ENCODE measurements at regions not wholly inside any gene's neighbourhood (a gene's known extent, or its start where the extent isn't known, plus 50 kb on each side); places are given as distances from the start of the nearest gene placed in this dataset.

DNA sequence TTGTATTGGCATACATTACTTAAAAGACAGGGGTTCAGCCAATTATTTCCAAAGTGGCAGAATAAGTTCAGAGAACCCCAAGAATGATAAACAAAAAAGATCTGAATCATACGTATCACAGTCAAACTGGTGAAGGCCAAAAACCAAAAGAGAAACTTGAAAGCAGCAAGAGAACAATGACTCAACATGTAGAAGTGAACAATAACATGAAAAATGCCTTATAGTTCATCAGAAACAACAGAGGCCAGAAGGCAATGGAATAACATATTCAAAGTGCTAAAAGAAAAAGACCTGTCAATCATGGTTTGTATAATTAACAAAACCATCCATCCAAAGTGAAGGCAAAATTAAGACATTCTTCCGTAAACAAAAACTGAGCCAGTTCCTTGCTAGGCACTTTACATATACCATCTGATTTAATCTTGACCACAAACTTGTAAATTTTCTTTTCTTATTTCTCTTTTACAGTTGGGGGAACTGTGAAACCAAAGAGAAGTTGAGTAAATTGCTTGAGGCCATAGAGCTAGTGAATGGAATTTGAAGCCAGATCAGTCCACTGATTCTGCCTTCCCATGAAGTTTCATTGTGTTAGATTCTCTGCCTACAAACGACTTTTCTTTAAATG lies 232.1 kb upstream of the SEL1L start:
- Mint-ChIP-seq H3K36me3 (ENCODE audit: low read depth) (no peaks in the 10 kb centered on the region), H3K27ac (no peak overlapping the region), H3K4me1 (no peaks in the 10 kb centered on the region), H3K9me3 (no peaks in the 10 kb centered on the region), H3K4me3 (no peak overlapping the region), H3K27me3 (ENCODE audit: low read depth) (no peaks in the 10 kb centered on the region)
- TF ChIP-seq, protein P1, sequence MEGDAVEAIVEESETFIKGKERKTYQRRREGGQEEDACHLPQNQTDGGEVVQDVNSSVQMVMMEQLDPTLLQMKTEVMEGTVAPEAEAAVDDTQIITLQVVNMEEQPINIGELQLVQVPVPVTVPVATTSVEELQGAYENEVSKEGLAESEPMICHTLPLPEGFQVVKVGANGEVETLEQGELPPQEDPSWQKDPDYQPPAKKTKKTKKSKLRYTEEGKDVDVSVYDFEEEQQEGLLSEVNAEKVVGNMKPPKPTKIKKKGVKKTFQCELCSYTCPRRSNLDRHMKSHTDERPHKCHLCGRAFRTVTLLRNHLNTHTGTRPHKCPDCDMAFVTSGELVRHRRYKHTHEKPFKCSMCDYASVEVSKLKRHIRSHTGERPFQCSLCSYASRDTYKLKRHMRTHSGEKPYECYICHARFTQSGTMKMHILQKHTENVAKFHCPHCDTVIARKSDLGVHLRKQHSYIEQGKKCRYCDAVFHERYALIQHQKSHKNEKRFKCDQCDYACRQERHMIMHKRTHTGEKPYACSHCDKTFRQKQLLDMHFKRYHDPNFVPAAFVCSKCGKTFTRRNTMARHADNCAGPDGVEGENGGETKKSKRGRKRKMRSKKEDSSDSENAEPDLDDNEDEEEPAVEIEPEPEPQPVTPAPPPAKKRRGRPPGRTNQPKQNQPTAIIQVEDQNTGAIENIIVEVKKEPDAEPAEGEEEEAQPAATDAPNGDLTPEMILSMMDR (IDR thresholded peaks at IDR 0.05; ENCODE audit: unreplicated experiment in 3 of 3) = no peak

DNA sequence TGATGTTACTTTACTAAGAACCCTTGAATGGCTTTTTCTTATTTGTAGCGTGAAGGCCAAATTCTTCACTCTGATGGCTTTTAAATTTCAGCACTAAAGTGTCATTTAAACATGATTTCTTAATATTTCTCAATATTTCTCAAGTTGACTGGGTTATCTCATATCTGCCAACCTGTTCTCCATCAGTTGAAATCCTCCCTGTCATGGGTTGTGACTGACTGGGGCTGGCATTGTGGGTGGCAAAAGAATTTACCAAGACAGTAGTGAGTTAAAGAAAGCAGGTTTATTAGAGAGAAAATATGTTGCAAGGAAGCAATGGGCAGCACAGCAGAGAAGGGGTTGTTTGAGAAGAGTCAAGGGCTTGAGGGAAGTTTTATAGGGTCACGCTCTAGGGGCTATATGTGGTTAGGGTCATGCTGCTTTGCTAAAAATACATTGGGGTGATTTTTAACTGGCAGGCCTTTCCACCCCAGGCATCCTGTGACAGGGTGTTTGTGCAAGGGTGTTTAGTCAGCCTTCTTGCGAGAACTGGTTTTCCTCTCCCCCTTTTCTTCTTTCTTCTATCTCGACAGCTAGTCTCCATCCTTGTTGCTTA lies 232.8 kb upstream of the SEL1L start:
- no peaks in the 10 kb centered on the region for H3K9me3 Mint-ChIP-seq
- H3K4me1 Mint-ChIP-seq = no peaks in the 10 kb centered on the region
- TF ChIP-seq, protein P1 (IDR thresholded peaks at IDR 0.05; ENCODE audit: unreplicated experiment in 3 of 3) = no peak
- no peak overlapping the region for H3K27ac Mint-ChIP-seq
- no peaks in the 10 kb centered on the region for H3K27me3 Mint-ChIP-seq (ENCODE audit: low read depth)
- no peaks in the 10 kb centered on the region for H3K36me3 Mint-ChIP-seq (ENCODE audit: low read depth)
- no peak overlapping the region for H3K4me3 Mint-ChIP-seq

DNA sequence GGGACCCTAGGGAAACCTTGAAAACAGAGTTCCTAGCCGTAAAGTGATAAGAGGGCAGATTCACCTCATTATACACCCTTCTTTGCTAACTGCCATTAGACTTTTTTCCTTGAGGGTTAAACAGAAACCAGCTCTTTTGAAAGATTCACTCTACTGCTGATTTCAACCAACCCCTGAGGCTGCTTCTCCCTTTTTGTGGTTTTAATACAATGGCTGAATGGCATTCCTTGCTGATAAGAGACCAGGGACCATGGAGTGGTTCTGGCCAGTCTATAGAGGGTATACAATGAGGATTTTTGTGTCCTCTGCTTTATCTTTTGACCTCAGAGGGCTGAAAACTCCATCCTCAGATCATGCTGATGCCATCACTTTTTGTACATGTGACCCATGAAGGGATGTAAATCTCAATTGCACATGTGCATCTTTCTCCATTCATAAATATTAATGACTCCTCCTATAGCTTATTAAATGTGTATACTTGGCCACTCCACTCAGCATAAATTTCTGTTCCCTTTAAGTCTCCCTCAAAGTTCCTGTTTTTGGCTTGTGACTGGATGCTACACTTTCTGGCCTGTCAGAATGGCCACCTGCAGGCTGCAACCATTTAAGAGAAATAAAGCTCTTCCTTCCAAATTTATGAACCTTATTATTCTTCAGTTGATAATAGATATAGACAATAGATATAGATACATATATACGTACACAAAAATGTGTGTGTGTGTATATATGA lies 233.8 kb upstream of the SEL1L start:
- H3K9me3 Mint-ChIP-seq = no peaks in the 10 kb centered on the region
- TF ChIP-seq, protein P1 (IDR thresholded peaks at IDR 0.05; ENCODE audit: unreplicated experiment in 3 of 3) = no peak
- H3K27ac Mint-ChIP-seq = no peak overlapping the region
- no peak overlapping the region for H3K4me3 Mint-ChIP-seq
- H3K27me3 Mint-ChIP-seq (ENCODE audit: low read depth) = no peaks in the 10 kb centered on the region
- no peaks in the 10 kb centered on the region for H3K36me3 Mint-ChIP-seq (ENCODE audit: low read depth)
- no peaks in the 10 kb centered on the region for H3K4me1 Mint-ChIP-seq

DNA sequence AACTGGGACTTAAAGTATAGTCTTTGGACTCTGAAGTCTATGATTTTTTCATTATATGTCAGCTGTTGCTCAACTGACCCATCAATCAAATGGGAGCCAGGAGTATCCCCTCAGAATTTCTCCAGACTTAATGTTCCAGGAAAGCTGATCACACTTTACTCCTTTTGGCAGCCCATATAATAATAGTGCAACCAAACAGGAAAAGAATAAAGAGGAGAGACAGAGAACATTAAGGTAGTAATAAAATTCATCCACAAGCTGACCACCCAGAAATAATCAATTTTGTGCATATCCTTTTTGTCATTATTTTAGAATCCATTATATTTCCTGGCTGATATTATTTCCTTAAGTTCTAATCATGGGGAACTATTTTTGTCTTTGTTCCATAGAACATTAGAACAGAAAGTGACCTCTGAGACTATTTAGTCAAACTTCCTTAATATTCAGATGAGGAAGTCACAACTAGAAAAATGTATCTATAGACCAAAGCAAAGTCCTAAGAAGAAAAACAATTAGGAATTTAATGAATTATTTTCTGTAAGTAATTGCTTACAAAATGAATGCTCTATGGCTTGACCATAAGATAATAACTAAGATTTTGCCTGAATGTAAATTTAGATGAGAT lies 238.1 kb upstream of the SEL1L start:
- no peak overlapping the region for H3K4me3 Mint-ChIP-seq
- H3K9me3 Mint-ChIP-seq = no peaks in the 10 kb centered on the region
- TF ChIP-seq, protein P1 (IDR thresholded peaks at IDR 0.05; ENCODE audit: unreplicated experiment in 3 of 3) = no peak
- H3K4me1 Mint-ChIP-seq = no peaks in the 10 kb centered on the region
- no peak overlapping the region for H3K27ac Mint-ChIP-seq
- no peaks in the 10 kb centered on the region for H3K36me3 Mint-ChIP-seq (ENCODE audit: low read depth)
- H3K27me3 Mint-ChIP-seq (ENCODE audit: low read depth) = no peaks in the 10 kb centered on the region

DNA sequence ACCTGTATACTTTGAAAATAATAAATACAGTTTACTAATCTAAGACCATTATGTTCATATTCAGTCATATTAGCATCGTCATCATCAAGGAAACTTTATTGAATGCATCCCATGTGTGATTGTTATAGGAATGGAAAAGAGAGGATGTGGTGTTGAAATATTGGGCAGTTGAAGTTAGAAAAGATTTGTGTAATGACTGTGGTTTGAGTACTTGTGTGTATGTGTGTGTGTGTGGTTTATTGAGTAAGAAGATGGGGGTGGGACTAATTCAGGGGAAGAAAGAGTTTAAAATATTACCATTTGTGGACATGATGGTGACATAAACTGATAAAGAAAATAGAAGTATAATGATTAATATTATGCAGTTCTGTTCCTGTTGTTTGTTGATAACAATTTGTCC lies 238.7 kb upstream of the SEL1L start:
- TF ChIP-seq, protein P1 (IDR thresholded peaks at IDR 0.05; ENCODE audit: unreplicated experiment in 3 of 3) = no peak
- Mint-ChIP-seq H3K4me1 (no peaks in the 10 kb centered on the region), H3K36me3 (ENCODE audit: low read depth) (no peaks in the 10 kb centered on the region), H3K4me3 (no peak overlapping the region), H3K27me3 (ENCODE audit: low read depth) (no peaks in the 10 kb centered on the region), H3K27ac (no peak overlapping the region), H3K9me3 (no peaks in the 10 kb centered on the region)
